Parathyroid adenoma (tissue), 2 donors: ENCODE measurements at regions not wholly inside any gene's neighbourhood (a gene's known extent, or its start where the extent isn't known, plus 50 kb on each side); places are given as distances from the start of the nearest gene placed in this dataset.

ENCODE experiments used
- H2AFZ ChIP-seq: fragments of 300-600 bp; sonication (generic); one replicate; pipeline ENCODE4 v1.7.0; 2017; ENCODE audit warnings: antibody characterized with exemption, mild to moderate bottlenecking
- H3K27ac ChIP-seq: fragments of 300-600 bp; sonication (generic); one replicate; pipeline ENCODE4 v1.7.0; 2017
- H3K27me3 ChIP-seq: fragments of 300-600 bp; sonication (generic); one replicate; pipeline ENCODE4 v1.7.0; 2017; ENCODE audit warnings: low read length; ENCODE audit not compliant: control insufficient read depth, insufficient read depth
- H3K36me3 ChIP-seq: fragments of 300-600 bp; sonication (generic); one replicate; pipeline ENCODE4 v1.7.0; 2017; ENCODE audit warnings: low read length; ENCODE audit not compliant: control insufficient read depth, insufficient read depth
- H3K4me1 ChIP-seq: fragments of 300-600 bp; sonication (generic); one replicate; pipeline ENCODE4 v1.7.0; 2017; ENCODE audit warnings: control low read depth
- H3K4me2 ChIP-seq: fragments of 300-600 bp; sonication (generic); one replicate; pipeline ENCODE4 v1.7.0; 2017; ENCODE audit warnings: low read length
- H3K4me3 ChIP-seq: fragments of 300-600 bp; sonication (generic); one replicate; pipeline ENCODE4 v1.7.0; 2017; ENCODE audit warnings: low read depth, low read length
- H3K79me2 ChIP-seq: fragments of 300-600 bp; sonication (generic); one replicate; pipeline ENCODE4 v1.7.0; 2017; ENCODE audit warnings: control low read depth
- H3K9ac ChIP-seq: fragments of 300-600 bp; sonication (generic); one replicate; pipeline ENCODE4 v1.7.0; 2017; ENCODE audit warnings: mild to moderate bottlenecking
- H3K9me3 ChIP-seq: fragments of 300-600 bp; sonication (generic); one replicate; pipeline ENCODE4 v1.7.0; 2017; ENCODE audit warnings: low read length; ENCODE audit not compliant: control insufficient read depth
- TF ChIP-seq, protein P1 (sequence below): fragments of 300-600 bp; sonication (generic); IDR thresholded peaks from one replicate; pipeline ENCODE4 v1.7.0; 2017; ENCODE audit warnings: antibody characterized with exemption, mild to moderate bottlenecking
- donor health status: primary hyperparathyroidism.

- no peaks in the 10 kb centered on the region for H3K36me3 ChIP-seq
- H3K27ac ChIP-seq, result no peak overlapping the region
- TF ChIP-seq, protein P1, sequence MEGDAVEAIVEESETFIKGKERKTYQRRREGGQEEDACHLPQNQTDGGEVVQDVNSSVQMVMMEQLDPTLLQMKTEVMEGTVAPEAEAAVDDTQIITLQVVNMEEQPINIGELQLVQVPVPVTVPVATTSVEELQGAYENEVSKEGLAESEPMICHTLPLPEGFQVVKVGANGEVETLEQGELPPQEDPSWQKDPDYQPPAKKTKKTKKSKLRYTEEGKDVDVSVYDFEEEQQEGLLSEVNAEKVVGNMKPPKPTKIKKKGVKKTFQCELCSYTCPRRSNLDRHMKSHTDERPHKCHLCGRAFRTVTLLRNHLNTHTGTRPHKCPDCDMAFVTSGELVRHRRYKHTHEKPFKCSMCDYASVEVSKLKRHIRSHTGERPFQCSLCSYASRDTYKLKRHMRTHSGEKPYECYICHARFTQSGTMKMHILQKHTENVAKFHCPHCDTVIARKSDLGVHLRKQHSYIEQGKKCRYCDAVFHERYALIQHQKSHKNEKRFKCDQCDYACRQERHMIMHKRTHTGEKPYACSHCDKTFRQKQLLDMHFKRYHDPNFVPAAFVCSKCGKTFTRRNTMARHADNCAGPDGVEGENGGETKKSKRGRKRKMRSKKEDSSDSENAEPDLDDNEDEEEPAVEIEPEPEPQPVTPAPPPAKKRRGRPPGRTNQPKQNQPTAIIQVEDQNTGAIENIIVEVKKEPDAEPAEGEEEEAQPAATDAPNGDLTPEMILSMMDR, result no peak
- no peaks in the 10 kb centered on the region for H3K4me1 ChIP-seq
- no peak overlapping the region for H3K9ac ChIP-seq
- H3K4me3 ChIP-seq, result no peak overlapping the region
- H3K4me2 ChIP-seq, result no peak overlapping the region
- H3K79me2 ChIP-seq, result no peaks in the 10 kb centered on the region
- H2AFZ ChIP-seq, result no peak overlapping the region
- no peaks in the 10 kb centered on the region for H3K9me3 ChIP-seq
- no peaks in the 10 kb centered on the region for H3K27me3 ChIP-seq
Observed at GRCh38 chr1:199184180-199184579, 545.3 kb downstream of the PTPRC start.

GRCh38 chr1:199194862-199195261 is 556.0 kb downstream of the PTPRC start:
- Histone ChIP-seq H3K36me3 (no peaks in the 10 kb centered on the region), H3K79me2 (no peaks in the 10 kb centered on the region), H3K27me3 (no peaks in the 10 kb centered on the region), H3K4me2 (no peak overlapping the region), H2AFZ (no peak overlapping the region), H3K9me3 (no peaks in the 10 kb centered on the region), H3K4me3 (no peak overlapping the region), H3K4me1 (no peaks in the 10 kb centered on the region), H3K9ac (no peak overlapping the region), H3K27ac (no peak overlapping the region)
- TF ChIP-seq, protein P1, result no peak

- H3K9me3 ChIP-seq, result no peaks in the 10 kb centered on the region
- H3K4me2 ChIP-seq, result no peak overlapping the region
- TF ChIP-seq, protein P1, result no peak
- no peaks in the 10 kb centered on the region for H3K4me1 ChIP-seq
- no peak overlapping the region for H3K4me3 ChIP-seq
- H3K27me3 ChIP-seq, result no peaks in the 10 kb centered on the region
- H2AFZ ChIP-seq, result no peak overlapping the region
- H3K36me3 ChIP-seq, result no peaks in the 10 kb centered on the region
- no peak overlapping the region for H3K9ac ChIP-seq
- H3K79me2 ChIP-seq, result no peaks in the 10 kb centered on the region
- no peak overlapping the region for H3K27ac ChIP-seq
Observed at GRCh38 chr1:199197695-199198094, 558.9 kb downstream of the PTPRC start.

DNA sequence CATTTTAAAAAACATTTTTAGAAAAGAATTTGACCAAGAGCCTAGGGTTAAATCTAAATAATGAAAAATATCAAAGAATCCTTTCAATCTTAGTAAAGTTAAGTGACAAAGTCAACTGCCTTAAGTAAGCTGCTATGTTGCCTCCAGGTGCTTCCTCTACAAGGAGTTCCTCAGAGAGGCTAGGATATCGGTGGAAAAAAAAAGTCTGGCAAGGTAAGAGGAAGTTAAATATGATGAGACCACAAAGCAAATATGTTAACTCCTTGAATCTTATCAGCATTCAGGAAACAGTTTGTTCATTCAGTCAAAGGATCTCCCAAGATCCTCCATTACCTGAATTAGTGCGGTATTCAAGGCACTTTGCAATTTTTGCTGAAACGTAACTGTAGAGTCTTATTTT is 563.5 kb downstream of the PTPRC start:
- Histone ChIP-seq H3K27ac (no peak overlapping the region), H3K4me2 (no peak overlapping the region), H3K36me3 (no peaks in the 10 kb centered on the region), H2AFZ (no peak overlapping the region), H3K27me3 (no peaks in the 10 kb centered on the region), H3K4me3 (no peak overlapping the region), H3K9me3 (no peaks in the 10 kb centered on the region), H3K4me1 (no peaks in the 10 kb centered on the region), H3K9ac (no peak overlapping the region), H3K79me2 (no peaks in the 10 kb centered on the region)
- TF ChIP-seq, protein P1, result no peak

GRCh38 chr1:199204231-199204630 is 565.4 kb downstream of the PTPRC start:
- no peak overlapping the region for H3K4me2 ChIP-seq
- H3K4me3 ChIP-seq, result no peak overlapping the region
- no peaks in the 10 kb centered on the region for H3K4me1 ChIP-seq
- no peaks in the 10 kb centered on the region for H3K36me3 ChIP-seq
- no peak overlapping the region for H3K27ac ChIP-seq
- no peaks in the 10 kb centered on the region for H3K9me3 ChIP-seq
- TF ChIP-seq, protein P1, result no peak
- H2AFZ ChIP-seq, result no peak overlapping the region
- H3K27me3 ChIP-seq, result no peaks in the 10 kb centered on the region
- no peaks in the 10 kb centered on the region for H3K79me2 ChIP-seq
- H3K9ac ChIP-seq, result no peak overlapping the region
